ENCODE measurements at regions not wholly inside any gene's neighbourhood (a gene's known extent, or its start where the extent isn't known, plus 50 kb on each side); places are given as distances from the start of the nearest gene placed in this dataset.

DNA sequence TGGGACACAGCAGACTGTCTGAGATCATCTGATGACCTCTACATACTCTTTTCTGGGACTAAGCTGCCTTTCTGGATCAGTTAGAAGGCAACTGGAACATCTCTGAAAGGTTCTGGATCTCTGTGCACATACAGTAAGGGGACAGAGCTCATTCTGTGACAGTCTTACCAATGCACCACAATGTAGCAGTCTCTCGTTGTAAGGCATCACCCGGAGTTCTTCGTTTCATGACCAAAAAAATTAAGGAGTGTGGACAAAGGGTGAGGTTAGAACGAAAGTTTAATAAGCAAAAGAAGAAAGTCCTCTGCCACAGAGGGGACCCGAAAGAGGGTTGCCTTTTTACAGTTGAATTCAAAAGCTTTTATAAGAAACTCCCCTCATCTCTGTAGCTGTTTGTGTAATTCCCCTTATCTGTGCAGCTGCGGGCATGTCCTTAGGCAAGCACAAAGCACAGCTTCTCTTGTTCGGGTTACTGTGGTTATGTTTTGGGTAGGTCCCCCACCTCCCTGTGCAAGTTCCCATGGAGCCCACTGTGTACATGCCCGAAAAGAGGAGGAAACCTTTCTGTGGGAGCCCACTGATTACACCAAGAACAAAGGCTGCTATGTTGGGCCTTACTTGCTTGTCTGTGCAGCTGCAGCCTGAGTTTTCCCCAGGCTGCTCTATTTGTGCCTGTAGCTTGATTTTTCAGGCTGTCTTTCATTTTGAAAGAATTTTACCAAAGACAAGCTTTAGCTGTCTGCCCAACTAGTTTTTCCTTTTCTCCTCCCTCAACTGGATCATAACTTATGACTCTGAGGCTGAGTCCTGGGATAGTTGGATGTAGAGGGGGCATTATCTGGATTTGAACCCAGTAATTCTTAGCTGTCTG is 53.1 kb upstream of the CACNA1E start:
- no peak for DNase-seq
- in situ Hi-C loops (cut with MboI; ENCODE audit: low pct_unique_long_range_greater_than_20kb, low sequenced_read_pairs) = no loop called here

Measured in KBM-7 (cell line).